Stimulated activated CD8-positive, alpha-beta memory T cell treated with anti-CD3 and anti-CD28 coated beads, Interleukin-7, amount 100 ng/mL, for 24 hours (primary cell): ENCODE measurements at regions not wholly inside any gene's neighbourhood (a gene's known extent, or its start where the extent isn't known, plus 50 kb on each side); places are given as distances from the start of the nearest gene placed in this dataset.

ENCODE experiments used
- DNase-seq: peaks from one replicate; pipeline ENCODE4 v3.0.0-alpha.2; 2020; ENCODE audit warnings: low read depth

GRCh38 chr22:49031746-49032330 is 795.8 kb downstream of the BRD1 start:
- no peak for DNase-seq

GRCh38 chr22:49028111-49028510 is 799.6 kb downstream of the BRD1 start:
- DNase-seq = no peak

DNA sequence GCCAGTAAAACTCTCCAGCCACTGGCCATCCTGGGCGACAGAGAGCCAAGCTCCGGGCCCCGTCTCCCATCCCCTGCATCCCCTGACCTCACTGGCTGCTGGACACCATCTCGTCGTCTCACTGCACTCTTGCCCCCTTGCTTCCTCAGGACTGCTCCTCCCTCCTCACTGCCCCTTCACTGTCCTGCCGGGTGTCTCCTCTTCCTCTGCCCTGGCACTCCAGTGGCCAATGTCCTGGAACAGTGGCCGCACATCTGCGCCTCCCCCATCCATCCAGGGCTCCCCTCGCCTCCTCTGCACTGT is 800.4 kb downstream of the BRD1 start:
- DNase-seq = no peak

DNA sequence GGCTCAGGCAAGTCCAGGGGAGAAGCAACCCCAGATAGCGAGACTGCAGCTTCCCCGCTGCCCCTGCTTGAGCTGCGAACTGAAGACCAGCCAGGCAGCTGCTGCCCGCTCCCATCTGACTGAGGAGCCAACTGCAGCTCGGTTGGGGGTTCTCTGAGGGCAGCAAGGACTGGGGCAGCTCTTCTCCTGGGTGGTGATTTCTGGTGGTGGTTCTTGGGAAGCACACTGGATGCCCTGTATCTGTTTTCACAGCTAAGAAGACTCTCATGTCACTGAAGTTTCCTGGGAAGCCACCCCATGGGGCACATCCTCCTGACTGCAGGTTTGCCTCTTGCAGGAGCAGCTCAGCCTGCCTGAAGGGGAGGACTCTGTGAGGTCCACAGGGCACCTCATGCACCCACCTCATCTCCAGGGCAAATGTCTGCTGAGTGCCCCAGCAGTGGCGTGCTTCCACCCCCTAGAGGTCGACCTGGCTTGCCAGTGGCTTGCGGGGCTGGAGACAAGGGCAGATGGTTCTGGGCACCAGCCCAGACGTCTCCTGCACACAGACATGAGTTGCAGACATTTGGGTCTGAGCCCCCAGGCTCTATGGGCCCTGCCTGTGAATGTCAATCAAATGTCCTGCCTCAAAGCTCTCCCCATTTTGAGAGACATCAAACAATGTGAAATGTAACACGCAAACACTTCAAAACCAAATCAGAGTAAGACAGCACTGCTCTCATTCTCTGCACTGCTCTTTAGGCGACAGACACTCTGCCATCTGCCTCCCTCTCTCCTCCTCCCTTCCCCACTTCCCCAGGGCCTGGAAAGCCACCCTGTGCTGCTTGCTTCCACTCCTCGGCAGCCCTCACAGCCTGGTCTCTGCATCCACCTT is 800.9 kb downstream of the BRD1 start:
- no peak for DNase-seq

GRCh38 chr22:49025791-49026493 is 801.7 kb downstream of the BRD1 start:
- DNase-seq = no peak

GRCh38 chr22:49024775-49025440 is 802.8 kb downstream of the BRD1 start:
- DNase-seq = no peak

GRCh38 chr22:49023879-49024774 is 803.5 kb downstream of the BRD1 start:
- no peak for DNase-seq

- DNase-seq = no peak
Measured at GRCh38 chr22:49023161-49023878, 804.4 kb downstream of the BRD1 start.

DNA sequence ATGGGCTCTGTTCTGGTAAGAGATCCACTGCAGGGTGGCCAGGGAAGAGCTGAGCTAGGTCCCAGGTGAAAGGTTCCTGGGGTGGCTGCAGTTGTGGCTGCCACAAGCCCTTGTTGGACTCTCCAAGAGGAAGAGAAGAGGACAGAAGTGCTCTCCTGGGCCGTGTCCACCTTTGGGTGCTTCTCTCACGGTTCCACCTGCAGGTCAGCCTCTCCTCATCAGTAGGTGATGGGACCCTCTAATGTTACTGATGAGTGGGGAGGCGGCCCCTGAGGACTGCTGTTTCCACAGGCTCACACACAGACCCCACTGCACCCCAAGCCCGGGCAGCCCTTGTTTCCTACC is 804.9 kb downstream of the BRD1 start:
- no peak for DNase-seq

DNA sequence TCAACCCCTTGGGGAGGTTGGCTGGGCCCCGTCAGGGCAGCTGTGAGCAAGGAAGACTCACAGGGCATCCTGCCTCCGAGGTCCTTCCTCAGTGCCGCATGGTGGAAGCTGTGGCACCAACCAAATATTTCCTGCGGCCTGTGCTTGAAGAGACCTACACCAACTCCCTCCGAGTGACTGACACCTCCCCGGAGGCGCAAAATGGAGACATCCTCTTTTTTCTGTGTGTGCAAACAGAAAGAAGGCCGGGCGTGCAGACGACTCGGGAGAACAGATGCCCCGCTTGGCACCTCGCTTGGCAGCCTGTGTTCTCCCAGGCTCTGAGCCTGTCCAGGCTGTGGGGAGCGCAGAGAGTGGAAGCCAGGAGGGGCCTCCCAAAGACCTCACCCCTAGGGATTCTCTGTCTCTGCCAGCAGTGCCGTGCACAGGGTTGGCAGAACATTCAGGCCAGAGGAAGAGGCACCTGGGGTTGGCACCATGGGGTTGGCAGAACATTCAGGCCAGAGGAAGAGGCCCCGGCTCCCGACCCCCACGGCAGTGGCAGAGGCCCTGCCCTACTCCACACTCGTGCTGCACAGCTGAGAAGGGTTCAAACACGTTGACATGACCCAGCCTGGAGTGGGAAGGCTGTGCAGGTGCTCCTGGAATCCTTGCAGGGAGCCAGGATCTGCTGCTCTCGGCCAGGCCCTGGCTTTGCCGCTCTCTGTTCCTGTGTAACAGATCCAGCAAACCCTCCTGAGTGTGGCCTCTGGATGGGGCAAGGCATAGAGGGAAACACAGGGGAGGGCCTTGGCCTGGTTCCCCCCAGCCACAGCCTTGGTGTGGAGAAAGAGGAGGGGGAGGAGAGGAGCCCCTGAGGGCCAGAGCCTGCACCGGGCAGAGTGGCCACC is 805.5 kb downstream of the BRD1 start:
- DNase-seq = no peak

GRCh38 chr22:49021131-49021925 is 806.3 kb downstream of the BRD1 start:
- no peak for DNase-seq

- DNase-seq = no peak
Measured at GRCh38 chr22:49019737-49020713, 807.6 kb downstream of the BRD1 start.

- no peak for DNase-seq
Measured at GRCh38 chr22:49018601-49019000, 809.1 kb downstream of the BRD1 start.

DNA sequence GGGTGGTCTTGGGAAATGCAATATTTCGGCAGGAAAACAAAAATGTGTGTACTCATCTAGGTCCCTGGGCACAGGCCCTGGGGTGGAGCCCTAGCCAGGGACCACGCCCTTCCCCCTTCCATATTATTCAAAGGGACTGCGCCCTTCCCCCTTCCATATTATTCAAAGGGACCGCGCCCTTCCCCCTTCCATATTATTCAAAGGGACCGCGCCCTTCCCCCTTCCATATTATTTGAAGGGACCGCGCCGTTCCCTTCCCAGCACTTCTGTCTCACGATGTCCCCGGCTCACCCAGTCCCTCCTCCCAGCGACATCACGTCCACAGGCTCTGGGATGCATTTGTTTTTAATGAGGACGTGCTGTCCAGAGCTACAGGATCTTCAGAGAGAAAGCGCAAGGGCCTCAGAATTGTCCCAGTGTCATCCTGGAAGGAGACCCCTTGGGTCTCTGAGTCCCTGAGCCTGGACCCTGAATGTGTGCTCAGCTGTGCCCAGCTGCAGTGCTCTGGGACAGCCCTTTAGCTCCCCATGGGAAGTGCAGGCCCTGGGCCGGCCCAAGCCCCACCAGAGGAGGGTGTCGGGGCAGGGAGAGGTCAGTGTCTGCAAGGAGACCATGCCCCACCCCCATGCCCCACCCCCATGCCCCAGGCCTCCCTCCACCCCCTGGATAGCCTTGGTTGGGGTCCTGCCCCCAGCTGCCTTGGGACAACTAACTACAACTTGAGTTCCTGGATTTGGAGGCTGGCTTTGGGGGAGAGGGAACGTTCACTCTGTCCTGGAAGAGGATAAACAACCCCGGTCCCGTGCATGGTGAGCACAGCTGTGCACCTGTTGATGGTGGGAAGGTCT is 810.0 kb downstream of the BRD1 start:
- DNase-seq = no peak

DNA sequence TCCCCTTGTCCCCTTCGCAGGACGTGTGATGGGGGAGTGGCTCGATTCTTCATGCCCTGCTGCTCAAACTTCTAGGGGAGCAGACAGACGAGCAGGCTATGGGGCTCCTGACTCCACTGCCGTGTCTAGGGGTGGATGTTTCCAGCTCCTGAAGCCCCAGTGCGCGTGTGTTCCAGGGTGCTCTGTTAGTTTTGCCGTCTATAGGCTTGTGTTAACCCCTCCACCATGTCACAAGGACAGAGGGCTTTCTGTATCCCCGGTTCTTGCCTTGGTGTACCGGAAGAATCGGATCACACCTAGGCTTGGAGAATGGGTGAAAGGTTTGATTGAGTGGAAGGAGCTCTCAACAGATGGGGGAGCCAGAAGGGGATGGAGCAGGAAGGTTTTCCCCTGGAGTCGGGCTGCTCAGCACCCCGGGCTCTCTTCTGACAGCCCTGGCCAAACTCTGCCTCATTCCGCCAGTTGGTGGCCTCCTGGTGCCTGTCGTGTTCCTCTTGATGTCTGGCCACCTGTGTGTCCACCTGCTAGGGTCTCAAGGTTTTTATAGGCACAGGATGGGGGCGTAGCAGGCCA is 810.7 kb downstream of the BRD1 start:
- no peak for DNase-seq

DNA sequence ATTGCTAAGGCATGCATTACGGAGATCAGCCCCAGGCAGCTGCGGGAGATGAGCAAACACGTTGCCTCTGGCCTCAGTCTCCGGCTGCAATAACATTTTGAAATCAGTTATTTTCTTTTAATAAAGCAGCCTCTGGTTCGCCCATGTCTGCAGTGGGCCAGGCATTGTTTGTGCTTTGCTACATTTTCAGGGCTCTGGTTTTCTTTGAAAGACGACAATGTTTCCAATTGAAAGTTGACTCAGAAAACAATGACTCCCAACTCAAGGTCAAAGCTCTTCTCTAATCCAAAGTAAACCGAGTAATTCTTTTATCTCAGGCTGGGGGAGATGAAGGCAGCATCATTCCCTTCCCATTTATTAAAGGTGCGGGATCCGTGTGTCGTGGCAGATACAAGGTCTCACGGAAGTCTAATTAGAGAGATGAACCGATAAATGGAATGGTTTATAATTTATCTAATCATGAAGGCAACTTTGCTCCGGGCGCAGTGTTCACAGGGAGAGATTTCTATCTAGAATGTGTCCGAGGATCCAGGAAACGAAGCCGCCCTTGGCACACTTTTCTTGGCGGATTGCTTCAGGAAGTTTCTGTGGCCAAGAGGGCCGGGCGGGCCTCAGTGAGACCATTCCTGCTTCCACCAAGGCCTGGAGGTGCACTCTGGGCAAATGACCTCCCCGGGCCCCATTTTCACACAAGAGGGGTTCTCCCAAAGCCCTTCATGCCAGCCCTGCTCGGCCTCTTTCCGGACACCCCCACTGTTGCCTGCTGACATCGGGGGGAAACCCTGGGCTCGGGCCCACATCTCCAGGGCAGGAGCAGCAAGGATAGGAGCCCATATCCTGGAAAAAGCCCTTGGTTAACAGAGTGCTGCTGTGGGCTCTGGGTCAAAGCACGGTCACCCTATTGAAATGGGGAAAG is 811.4 kb downstream of the BRD1 start:
- DNase-seq = no peak
